ENCODE measurements at regions not wholly inside any gene's neighbourhood (a gene's known extent, or its start where the extent isn't known, plus 50 kb on each side); places are given as distances from the start of the nearest gene placed in this dataset.

- Histone ChIP-seq H3K36me3 (no peaks in the 10 kb centered on the region), H3K27me3 (no peaks in the 10 kb centered on the region), H3K4me3 (no peak overlapping the region), H3K9me3 (peaks cover 0 to 10% of the 10 kb centered on the region in 2 donors), H3K4me1 (peaks cover 0 to 21% of the 10 kb centered on the region in 2 donors), H3K27ac (no peak overlapping the region)
- no peak for TF ChIP-seq CTCF (IDR thresholded peaks at IDR 0.05)
- no peak for DNase-seq (ENCODE audit: low spot score)
Observed at GRCh38 chr2:238603596-238603995, 176.9 kb downstream of the ASB1 start.

DNA sequence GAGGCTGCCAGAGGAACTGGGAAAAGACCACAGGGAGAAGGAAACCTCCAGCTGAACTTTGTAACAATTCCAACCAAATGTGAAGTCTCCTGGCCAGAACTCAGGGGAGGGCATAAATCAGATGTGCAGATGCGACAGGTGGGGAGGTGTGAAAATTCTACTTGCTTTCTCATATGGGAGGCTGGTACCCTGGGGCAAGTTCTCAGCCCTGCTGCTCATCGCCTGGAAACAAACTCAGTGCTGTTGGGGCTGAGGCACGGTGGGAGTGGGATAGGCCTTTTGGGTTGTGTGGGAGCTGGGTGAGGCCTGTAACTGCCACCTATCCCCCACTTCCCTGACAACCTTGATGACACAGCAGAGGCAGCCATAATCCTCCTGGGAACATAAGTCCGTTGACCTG, 179.6 kb downstream of the ASB1 start:
- DNase-seq (ENCODE audit: low spot score) = no peak
- Histone ChIP-seq H3K27me3 (no peaks in the 10 kb centered on the region), H3K27ac (no peak overlapping the region), H3K4me3 (no peak overlapping the region), H3K36me3 (no peaks in the 10 kb centered on the region), H3K4me1 (peaks cover 0 to 16% of the 10 kb centered on the region in 2 donors), H3K9me3 (peaks cover 0 to 27% of the 10 kb centered on the region in 2 donors)
- no peak for TF ChIP-seq CTCF (IDR thresholded peaks at IDR 0.05)

- Histone ChIP-seq H3K4me3 (no peak overlapping the region), H3K9me3 (peaks cover 0 to 29% of the 10 kb centered on the region in 2 donors), H3K36me3 (no peaks in the 10 kb centered on the region), H3K4me1 (no peaks in the 10 kb centered on the region), H3K27me3 (no peaks in the 10 kb centered on the region), H3K27ac (no peak overlapping the region)
- TF ChIP-seq CTCF (IDR thresholded peaks at IDR 0.05) = no peak
- no peak for DNase-seq (ENCODE audit: low spot score)
Observed at GRCh38 chr2:238613610-238614009, 186.9 kb downstream of the ASB1 start.

DNA sequence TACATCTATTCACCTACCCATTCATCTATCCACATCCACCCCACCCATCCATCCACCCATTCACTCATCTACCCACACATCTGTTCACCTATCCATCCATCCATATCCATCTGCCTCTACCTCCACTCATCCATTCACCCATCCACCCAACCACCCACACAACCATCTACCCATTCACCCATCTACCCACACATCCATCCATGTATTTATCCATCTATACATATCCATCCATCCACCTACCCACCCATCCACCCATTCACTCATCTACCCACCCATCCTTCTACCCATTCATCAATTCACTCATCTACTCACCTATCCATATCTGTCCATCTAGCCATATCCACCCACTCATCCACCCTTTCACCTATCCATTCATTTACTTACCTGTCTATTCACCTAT, 187.6 kb downstream of the ASB1 start:
- Histone ChIP-seq H3K27me3 (no peaks in the 10 kb centered on the region), H3K4me3 (no peak overlapping the region), H3K4me1 (no peaks in the 10 kb centered on the region), H3K36me3 (no peaks in the 10 kb centered on the region), H3K27ac (no peak overlapping the region), H3K9me3 (peaks cover 0 to 29% of the 10 kb centered on the region in 2 donors)
- no peak for TF ChIP-seq CTCF (IDR thresholded peaks at IDR 0.05)
- DNase-seq (ENCODE audit: low spot score) = no peak

- no peaks in the 10 kb centered on the region for H3K27me3 ChIP-seq
- no peak for TF ChIP-seq CTCF (IDR thresholded peaks at IDR 0.05)
- peaks cover 0 to 21% of the 10 kb centered on the region in 2 donors for H3K9me3 ChIP-seq
- H3K4me3 ChIP-seq = no peak overlapping the region
- no peak overlapping the region for H3K27ac ChIP-seq
- no peaks in the 10 kb centered on the region for H3K36me3 ChIP-seq
- no peaks in the 10 kb centered on the region for H3K4me1 ChIP-seq
- no peak for DNase-seq (ENCODE audit: low spot score)
Observed at GRCh38 chr2:238615187-238615586, 188.5 kb downstream of the ASB1 start.

DNA sequence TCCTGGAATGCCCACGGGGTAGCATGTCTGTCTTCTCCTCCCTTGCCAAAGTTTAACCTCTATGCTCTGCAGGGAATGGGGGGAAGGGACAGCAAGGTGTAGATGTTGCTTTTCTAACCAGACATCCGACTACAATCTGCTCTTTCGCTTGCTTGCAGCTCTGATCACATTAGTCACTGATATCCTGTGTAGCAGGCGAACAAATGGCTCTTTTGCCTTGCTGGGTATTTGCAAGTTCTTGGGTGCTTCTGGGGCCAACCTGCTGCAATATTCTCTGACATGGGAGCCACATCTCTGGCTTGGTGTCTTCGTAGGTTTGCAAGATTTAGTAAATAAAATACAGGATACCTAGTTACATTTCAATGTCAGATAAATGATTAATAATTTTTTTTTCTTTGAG, 190.0 kb downstream of the ASB1 start:
- Histone ChIP-seq H3K4me3 (no peak overlapping the region), H3K27me3 (no peaks in the 10 kb centered on the region), H3K9me3 (peaks cover 0 to 10% of the 10 kb centered on the region in 2 donors), H3K36me3 (no peaks in the 10 kb centered on the region), H3K27ac (no peak overlapping the region), H3K4me1 (no peaks in the 10 kb centered on the region)
- no peak for DNase-seq (ENCODE audit: low spot score)
- no peak for TF ChIP-seq CTCF (IDR thresholded peaks at IDR 0.05)
